Lower lobe of right lung (tissue), 2 donors: ENCODE measurements at regions not wholly inside any gene's neighbourhood (a gene's known extent, or its start where the extent isn't known, plus 50 kb on each side); places are given as distances from the start of the nearest gene placed in this dataset.

Experiments used
- ATAC-seq, 2 donors: fragments of 200-7000 bp; cut with Tn5 transposase; one replicate each; pipeline ENCODE4 v1.9.1; 2020 to 2022; ENCODE audit warnings: mild to moderate bottlenecking in 2 of 2, moderate library complexity in 2 of 2
- DNase-seq: peaks from one replicate; pipeline ENCODE4 v3.0.0-alpha.2; 2020
- H3K27ac ChIP-seq: fragments of 200-600 bp; one replicate; pipeline ENCODE4 v1.8.0; 2022
- H3K27me3 ChIP-seq: fragments of 200-600 bp; one replicate; pipeline ENCODE4 v1.8.0; 2022; ENCODE audit warnings: low read depth
- H3K36me3 ChIP-seq: fragments of 200-600 bp; one replicate; pipeline ENCODE4 v1.8.0; 2022; ENCODE audit warnings: mild to moderate bottlenecking
- H3K4me1 ChIP-seq: fragments of 200-600 bp; one replicate; pipeline ENCODE4 v1.8.0; 2022
- H3K4me3 ChIP-seq: fragments of 200-600 bp; one replicate; pipeline ENCODE4 v1.8.0; 2022; ENCODE audit warnings: mild to moderate bottlenecking
- H3K9me3 ChIP-seq: fragments of 200-600 bp; one replicate; pipeline ENCODE4 v1.8.0; 2022
- CTCF ChIP-seq: fragments of 200-600 bp; IDR thresholded peaks from one replicate; pipeline ENCODE4 v1.8.0; 2022; ENCODE audit warnings: antibody characterized with exemption, mild to moderate bottlenecking
- intact Hi-C: fragments of 100-400 bp; cut with DNase I; formaldehyde crosslinking; loops from one replicate; pipeline ENCODE4 v1.11.0; 2022
- donor health status: DM: no; HTN: yes; CAD: no; lungs with severe emphysema.

- no peak for DNase-seq
- Histone ChIP-seq H3K9me3 (no peaks in the 10 kb centered on the region), H3K4me3 (no peak overlapping the region), H3K4me1 (no peaks in the 10 kb centered on the region), H3K36me3 (no peaks in the 10 kb centered on the region), H3K27ac (no peak overlapping the region), H3K27me3 (no peaks in the 10 kb centered on the region)
- ATAC-seq = no peak
- no peak for TF ChIP-seq CTCF
- intact Hi-C loops = no loop called here
Observed at GRCh38 chr2:15825276-15825980, 114.9 kb upstream of the MYCN start.

GRCh38 chr2:15826273-15826717, 114.1 kb upstream of the MYCN start:
- H3K4me1 ChIP-seq = no peaks in the 10 kb centered on the region
- ATAC-seq = no peak
- no peaks in the 10 kb centered on the region for H3K9me3 ChIP-seq
- no peak for TF ChIP-seq CTCF
- intact Hi-C loops = no loop called here
- H3K36me3 ChIP-seq = no peaks in the 10 kb centered on the region
- H3K27ac ChIP-seq = no peak overlapping the region
- no peaks in the 10 kb centered on the region for H3K27me3 ChIP-seq
- no peak for DNase-seq
- no peak overlapping the region for H3K4me3 ChIP-seq

GRCh38 chr2:15827001-15827400, 113.3 kb upstream of the MYCN start:
- no peak overlapping the region for H3K4me3 ChIP-seq

GRCh38 chr2:15828576-15828975, 111.8 kb upstream of the MYCN start:
- DNase-seq (no peak), ATAC-seq (no peak)
- Histone ChIP-seq H3K9me3 (no peaks in the 10 kb centered on the region), H3K27ac (no peak overlapping the region), H3K4me1 (no peaks in the 10 kb centered on the region), H3K27me3 (no peaks in the 10 kb centered on the region), H3K36me3 (no peaks in the 10 kb centered on the region), H3K4me3 (no peak overlapping the region)
- intact Hi-C loops = no loop called here
- no peak for TF ChIP-seq CTCF

More at GRCh38 chr2:15827001-15827400, 113.3 kb upstream of the MYCN start:
- no peaks in the 10 kb centered on the region for H3K4me1 ChIP-seq
- H3K9me3 ChIP-seq = no peaks in the 10 kb centered on the region
- no peaks in the 10 kb centered on the region for H3K27me3 ChIP-seq
- DNase-seq = no peak
- H3K36me3 ChIP-seq = no peaks in the 10 kb centered on the region
- intact Hi-C loops = no loop called here
- ATAC-seq = no peak
- no peak for TF ChIP-seq CTCF
- no peak overlapping the region for H3K27ac ChIP-seq

GRCh38 chr2:15829091-15829801, 111.1 kb upstream of the MYCN start:
- Histone ChIP-seq H3K4me1 (no peaks in the 10 kb centered on the region), H3K4me3 (no peak overlapping the region), H3K27me3 (no peaks in the 10 kb centered on the region), H3K27ac (no peak overlapping the region), H3K9me3 (no peaks in the 10 kb centered on the region), H3K36me3 (no peaks in the 10 kb centered on the region)
- ATAC-seq (no peak), DNase-seq (no peak)
- intact Hi-C loops = no loop called here
- no peak for TF ChIP-seq CTCF
